Panc1 (cell line): ENCODE measurements at regions not wholly inside any gene's neighbourhood (a gene's known extent, or its start where the extent isn't known, plus 50 kb on each side); places are given as distances from the start of the nearest gene placed in this dataset.

Experiments used
- ATAC-seq: fragments of 200-7000 bp; cut with Tn5 transposase; 2 replicates; pipeline ENCODE4 v1.9.1; 2020; ENCODE audit warnings: mild to moderate bottlenecking, moderate library complexity
- BruUV-seq: library from RNA; stranded (reverse); fragments of 400-500 nt; replicated peaks from 2 replicates; lab custom pipeline; 2021; lab: Mats Ljungman, UMichigan
- CTCF ChIA-PET: fragments of 300-600 bp; sonication (Branson Sonifier 250); formaldehyde crosslinking; loops from one replicate; lab custom pipeline; 2022; ENCODE audit warnings: antibody characterized with exemption; lab: Charles Lee
- POLR2A ChIA-PET: fragments of 300-600 bp; sonication (Branson Sonifier 250); formaldehyde crosslinking; loops from one replicate; lab custom pipeline; 2022; ENCODE audit warnings: antibody characterized with exemption; lab: Charles Lee
- DNase-seq: peaks from one replicate; pipeline ENCODE4 v3.0.0-alpha.2; 2010; ENCODE audit warnings: low read depth, low spot score
- H3K27ac ChIP-seq: 2 replicates; pipeline ENCODE4 v1.5.1; 2011; ENCODE audit warnings: mild to moderate bottlenecking, low read length, inconsistent platforms
- H3K27me3 ChIP-seq: fragments of 200-500 bp; sonication (Bioruptor generic); 2 replicates; pipeline ENCODE4 v1.6.0; 2014; ENCODE audit warnings: low read length, inconsistent platforms; ENCODE audit not compliant: control insufficient read depth, insufficient read depth
- H3K36me3 ChIP-seq: fragments of 200-500 bp; sonication (Bioruptor generic); 2 replicates; pipeline ENCODE4 v1.5.1; 2014; ENCODE audit warnings: inconsistent platforms, mild to moderate bottlenecking, low read length, moderate library complexity; ENCODE audit not compliant: control insufficient read depth, insufficient read depth
- H3K4me1 ChIP-seq: 2 replicates; pipeline ENCODE4 v1.5.1; 2011; ENCODE audit warnings: inconsistent platforms, mild to moderate bottlenecking, low read length, moderate library complexity; ENCODE audit not compliant: control insufficient read depth, insufficient read depth
- H3K4me3 ChIP-seq, 2 experiments: 2 replicates each; pipeline ENCODE4 v1.5.1; 2011 to 2012; ENCODE audit warnings: low read depth in 2 of 2, low read length in 2 of 2, mild to moderate bottlenecking in 2 of 2, inconsistent platforms in 1 of 2, moderate library complexity in 1 of 2
- H3K9me3 ChIP-seq: fragments of 200-500 bp; sonication (Bioruptor generic); 2 replicates; pipeline ENCODE4 v1.5.1; 2014; ENCODE audit warnings: low read depth, mild to moderate bottlenecking, inconsistent platforms, low read length, moderate library complexity; ENCODE audit not compliant: control insufficient read depth, insufficient read depth
- POLR2AphosphoS5 ChIP-seq: IDR thresholded peaks from 2 replicates; pipeline ENCODE4 v1.6.1; 2012; ENCODE audit warnings: mild to moderate bottlenecking, low read depth, low read length, moderate library complexity
- SIN3A ChIP-seq: IDR thresholded peaks from 2 replicates; pipeline ENCODE4 v1.6.1; 2012; ENCODE audit warnings: low read depth, mild to moderate bottlenecking, low read length, moderate library complexity, borderline replicate concordance; ENCODE audit not compliant: insufficient read depth
- TCF7L2 ChIP-seq: IDR thresholded peaks from 2 replicates; pipeline ENCODE4 v1.6.1; 2011; ENCODE audit warnings: mild to moderate bottlenecking, low read depth, low read length, inconsistent platforms
- in situ Hi-C: cut with HindIII; loops from 2 replicates; pipeline ENCODE4 v1.10.0; 2016; ENCODE audit warnings: low sequenced_read_pairs, low pct_unique_long_range_greater_than_20kb
- intact Hi-C: fragments of 100-400 bp; cut with micrococcal nuclease; formaldehyde crosslinking; loops from one replicate; pipeline ENCODE4 v1.10.0; 2022; ENCODE audit not compliant: unreplicated experiment
- TF ChIP-seq, protein P1 (sequence below): fragments of 450-650 bp; IDR thresholded peaks from 2 replicates; pipeline ENCODE4 v1.5.1; 2017; ENCODE audit warnings: mild to moderate bottlenecking
- TF ChIP-seq, protein P2 (sequence below), 2 experiments: IDR thresholded peaks; 2 replicates each; pipeline ENCODE4 v1.6.1; 2011 to 2012; ENCODE audit warnings: low read depth in 2 of 2, control low read depth in 1 of 2, low read length in 1 of 2, mild to moderate bottlenecking in 1 of 2, moderate library complexity in 1 of 2; ENCODE audit not compliant: insufficient read depth in 1 of 2

DNA sequence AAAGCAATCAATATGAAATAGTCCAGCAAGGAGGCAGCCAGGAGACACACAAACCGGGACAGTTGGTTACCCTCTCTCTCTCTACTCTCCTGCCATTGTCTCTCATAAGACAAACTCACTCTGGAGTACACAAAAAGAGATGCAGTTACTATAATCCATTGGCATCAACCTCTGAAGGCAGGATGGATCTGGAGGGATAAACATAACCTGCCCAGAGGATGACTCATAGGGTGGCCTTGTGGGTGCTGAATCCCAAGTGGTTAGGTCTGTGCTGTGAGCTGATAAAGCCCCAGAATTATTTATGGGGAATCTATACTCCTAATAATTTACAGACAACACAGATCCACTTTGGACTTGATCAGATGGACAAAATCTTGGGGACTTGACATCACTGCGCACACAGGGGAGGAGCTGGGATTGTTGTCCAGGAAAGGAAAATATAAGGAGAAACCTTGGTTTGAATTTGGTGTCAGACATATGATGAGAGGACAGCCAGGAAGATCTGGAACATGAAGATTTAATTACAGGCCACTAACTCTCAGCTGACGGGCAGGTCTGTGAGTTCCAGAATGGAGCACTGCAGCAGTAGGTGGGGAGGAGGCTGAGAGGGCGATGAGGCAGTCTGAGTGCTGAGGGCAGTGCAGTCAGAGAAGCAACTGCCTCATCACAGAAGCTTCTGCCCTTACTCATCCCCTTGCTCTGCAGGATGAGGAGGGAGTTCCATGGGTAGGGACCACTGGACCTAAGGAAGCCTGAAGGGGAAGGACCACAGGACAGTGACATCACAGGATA is 113.9 kb upstream of the PRSS58 start:
- ATAC-seq (no peak), DNase-seq (no peak)
- TF ChIP-seq SIN3A (no peak), TCF7L2 (no peak), POLR2AphosphoS5 (no peak)
- TF ChIP-seq, protein P1, sequence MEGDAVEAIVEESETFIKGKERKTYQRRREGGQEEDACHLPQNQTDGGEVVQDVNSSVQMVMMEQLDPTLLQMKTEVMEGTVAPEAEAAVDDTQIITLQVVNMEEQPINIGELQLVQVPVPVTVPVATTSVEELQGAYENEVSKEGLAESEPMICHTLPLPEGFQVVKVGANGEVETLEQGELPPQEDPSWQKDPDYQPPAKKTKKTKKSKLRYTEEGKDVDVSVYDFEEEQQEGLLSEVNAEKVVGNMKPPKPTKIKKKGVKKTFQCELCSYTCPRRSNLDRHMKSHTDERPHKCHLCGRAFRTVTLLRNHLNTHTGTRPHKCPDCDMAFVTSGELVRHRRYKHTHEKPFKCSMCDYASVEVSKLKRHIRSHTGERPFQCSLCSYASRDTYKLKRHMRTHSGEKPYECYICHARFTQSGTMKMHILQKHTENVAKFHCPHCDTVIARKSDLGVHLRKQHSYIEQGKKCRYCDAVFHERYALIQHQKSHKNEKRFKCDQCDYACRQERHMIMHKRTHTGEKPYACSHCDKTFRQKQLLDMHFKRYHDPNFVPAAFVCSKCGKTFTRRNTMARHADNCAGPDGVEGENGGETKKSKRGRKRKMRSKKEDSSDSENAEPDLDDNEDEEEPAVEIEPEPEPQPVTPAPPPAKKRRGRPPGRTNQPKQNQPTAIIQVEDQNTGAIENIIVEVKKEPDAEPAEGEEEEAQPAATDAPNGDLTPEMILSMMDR: no peak
- TF ChIP-seq, protein P2, sequence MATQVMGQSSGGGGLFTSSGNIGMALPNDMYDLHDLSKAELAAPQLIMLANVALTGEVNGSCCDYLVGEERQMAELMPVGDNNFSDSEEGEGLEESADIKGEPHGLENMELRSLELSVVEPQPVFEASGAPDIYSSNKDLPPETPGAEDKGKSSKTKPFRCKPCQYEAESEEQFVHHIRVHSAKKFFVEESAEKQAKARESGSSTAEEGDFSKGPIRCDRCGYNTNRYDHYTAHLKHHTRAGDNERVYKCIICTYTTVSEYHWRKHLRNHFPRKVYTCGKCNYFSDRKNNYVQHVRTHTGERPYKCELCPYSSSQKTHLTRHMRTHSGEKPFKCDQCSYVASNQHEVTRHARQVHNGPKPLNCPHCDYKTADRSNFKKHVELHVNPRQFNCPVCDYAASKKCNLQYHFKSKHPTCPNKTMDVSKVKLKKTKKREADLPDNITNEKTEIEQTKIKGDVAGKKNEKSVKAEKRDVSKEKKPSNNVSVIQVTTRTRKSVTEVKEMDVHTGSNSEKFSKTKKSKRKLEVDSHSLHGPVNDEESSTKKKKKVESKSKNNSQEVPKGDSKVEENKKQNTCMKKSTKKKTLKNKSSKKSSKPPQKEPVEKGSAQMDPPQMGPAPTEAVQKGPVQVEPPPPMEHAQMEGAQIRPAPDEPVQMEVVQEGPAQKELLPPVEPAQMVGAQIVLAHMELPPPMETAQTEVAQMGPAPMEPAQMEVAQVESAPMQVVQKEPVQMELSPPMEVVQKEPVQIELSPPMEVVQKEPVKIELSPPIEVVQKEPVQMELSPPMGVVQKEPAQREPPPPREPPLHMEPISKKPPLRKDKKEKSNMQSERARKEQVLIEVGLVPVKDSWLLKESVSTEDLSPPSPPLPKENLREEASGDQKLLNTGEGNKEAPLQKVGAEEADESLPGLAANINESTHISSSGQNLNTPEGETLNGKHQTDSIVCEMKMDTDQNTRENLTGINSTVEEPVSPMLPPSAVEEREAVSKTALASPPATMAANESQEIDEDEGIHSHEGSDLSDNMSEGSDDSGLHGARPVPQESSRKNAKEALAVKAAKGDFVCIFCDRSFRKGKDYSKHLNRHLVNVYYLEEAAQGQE (IDR thresholded peaks at IDR 0.05; ENCODE audit: insufficient read depth in 1 of 2, low read depth in 2 of 2, low read length in 1 of 2): no peak
- ChIA-PET CTCF (no interaction called here), POLR2A (no interaction called here)
- Histone ChIP-seq H3K9me3 (no peaks in the 10 kb centered on the region), H3K36me3 (no peaks in the 10 kb centered on the region), H3K27ac (no peak overlapping the region), H3K4me1 (no peaks in the 10 kb centered on the region), H3K4me3 (no peak overlapping the region), H3K27me3 (no peaks in the 10 kb centered on the region)
- no TSS peak for BruUV-seq
- intact Hi-C loops: no loop called here
- in situ Hi-C loops: no loop called here

DNA sequence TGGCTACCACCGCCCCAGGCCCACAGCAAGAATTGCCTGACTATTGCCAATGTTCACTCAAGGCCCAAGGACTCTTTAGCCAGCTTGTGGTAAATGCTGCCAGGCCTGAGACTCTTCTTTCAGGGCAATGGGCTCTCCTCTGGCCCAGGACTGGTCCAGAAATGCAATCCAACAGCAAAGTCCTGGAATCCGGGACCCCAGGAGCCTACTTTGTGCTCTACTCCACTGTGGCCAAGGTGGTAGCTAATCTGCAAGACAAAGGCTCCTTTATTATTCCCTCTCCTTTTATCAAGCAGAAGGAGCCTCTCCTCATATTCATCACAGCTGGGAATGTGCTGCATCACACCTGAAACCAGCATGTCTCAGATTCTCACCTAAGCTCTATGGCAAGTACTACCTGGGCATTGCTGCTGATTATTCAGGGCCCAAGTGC is 107.6 kb upstream of the PRSS58 start:
- no peak for ATAC-seq
- Histone ChIP-seq H3K27me3 (no peaks in the 10 kb centered on the region), H3K4me3 (no peak overlapping the region), H3K9me3 (no peaks in the 10 kb centered on the region), H3K27ac (no peak overlapping the region), H3K4me1 (no peaks in the 10 kb centered on the region), H3K36me3 (no peaks in the 10 kb centered on the region)
- in situ Hi-C loops: no loop called here
- BruUV-seq: no TSS peak
- no peak for DNase-seq
- TF ChIP-seq, protein P1: no peak
- TF ChIP-seq POLR2AphosphoS5 (no peak), TCF7L2 (no peak), SIN3A (no peak)
- TF ChIP-seq, protein P2 (IDR thresholded peaks at IDR 0.05; ENCODE audit: insufficient read depth in 1 of 2, low read depth in 2 of 2, low read length in 1 of 2): no peak
- intact Hi-C loops: no loop called here
- POLR2A ChIA-PET: no interaction called here
- CTCF ChIA-PET: no interaction called here
